A549 (cell line): ENCODE measurements at regions not wholly inside any gene's neighbourhood (a gene's known extent, or its start where the extent isn't known, plus 50 kb on each side); places are given as distances from the start of the nearest gene placed in this dataset.

Experiments used
- ATAC-seq, 2 experiments: fragments of 200-7000 bp in 1 of 2; fragments of >200 bp in 1 of 2; cut with Nextera tagmentation in 1 of 2; cut with Tn5 transposase in 1 of 2; 3 replicates each; pipeline versions ENCODE4 v1.8.0 to v1.9.1; 2018 to 2020; ENCODE audit warnings: mild to moderate bottlenecking in 1 of 2, moderate library complexity in 1 of 2
- CTCF ChIA-PET: fragments of 300-600 bp; sonication (Branson Sonifier 250); formaldehyde crosslinking; extraction: SDS; loops from one replicate; lab custom pipeline; 2021; ENCODE audit warnings: antibody characterized with exemption, inconsistent platforms; lab: Yijun Ruan, JAX
- POLR2A ChIA-PET: fragments of 350-600 bp; formaldehyde crosslinking; extraction: SDS; loops from one replicate; lab custom pipeline; 2021; ENCODE audit warnings: antibody characterized with exemption, inconsistent platforms; lab: Yijun Ruan, JAX
- DNase-seq, 2 experiments: peaks; one replicate each; pipeline versions ENCODE4 v3.0.0 to v3.0.0-alpha.2; 2011 to 2016; ENCODE audit warnings: low read depth in 1 of 2, low spot score in 1 of 2
- FAIRE-seq: peaks from 2 replicates; lab custom pipeline; 2011; peaks lifted over from hg19 to GRCh38; lab: Jason Lieb, UNC
- H3K27ac ChIP-seq, 2 experiments: fragments of >200 bp; sonication (Bioruptor Twin); formaldehyde crosslinking; 3 replicates each; pipeline ENCODE4 v1.5.1; 2016 to 2017
- H3K4me1 ChIP-seq: fragments of >200 bp; sonication (Bioruptor Twin); formaldehyde crosslinking; 3 replicates; pipeline ENCODE4 v1.6.1; 2016
- H3K4me2 ChIP-seq: fragments of >200 bp; sonication (Bioruptor Twin); formaldehyde crosslinking; 3 replicates; pipeline ENCODE4 v1.6.1; 2016
- H3K4me3 ChIP-seq: fragments of >200 bp; sonication (Bioruptor Twin); formaldehyde crosslinking; 3 replicates; pipeline ENCODE4 v1.5.1; 2016
- H3K9me3 ChIP-seq: fragments of >200 bp; sonication (Bioruptor Twin); formaldehyde crosslinking; 3 replicates; pipeline ENCODE4 v1.6.1; 2016
- CBX2 ChIP-seq: fragments of 200-600 bp; sonication (generic); IDR thresholded peaks from 2 replicates; pipeline ENCODE4 v1.6.1; 2016; ENCODE audit warnings: low read depth, mild to moderate bottlenecking, borderline replicate concordance
- CHD4 ChIP-seq: fragments of 200-600 bp; sonication (generic); IDR thresholded peaks from 2 replicates; pipeline ENCODE4 v1.6.1; 2016; ENCODE audit warnings: antibody characterized with exemption, mild to moderate bottlenecking, borderline replicate concordance
- E2F6 ChIP-seq: IDR thresholded peaks from 2 replicates; pipeline ENCODE4 v1.6.1; 2012; ENCODE audit warnings: low read depth, borderline replicate concordance
- EHMT2 ChIP-seq: fragments of 200-600 bp; sonication (generic); IDR thresholded peaks from 2 replicates; pipeline ENCODE4 v1.6.1; 2016; ENCODE audit warnings: antibody characterized with exemption, low read depth, mild to moderate bottlenecking, moderate library complexity
- FOSB ChIP-seq: fragments of 250-450 bp; sonication (Bioruptor Pico); IDR thresholded peaks from 2 replicates; pipeline ENCODE4 v1.5.0; 2020; ENCODE audit warnings: mild to moderate bottlenecking, moderate library complexity
- HDAC2 ChIP-seq: fragments of 200-600 bp; sonication (generic); IDR thresholded peaks from 2 replicates; pipeline ENCODE4 v1.6.1; 2016
- HES2 ChIP-seq: fragments of >200 bp; sonication (Bioruptor Twin); formaldehyde crosslinking; IDR thresholded peaks from 2 replicates; pipeline ENCODE4 v1.6.1; 2016
- HEYL ChIP-seq: fragments of 250-450 bp; sonication (Bioruptor Pico); IDR thresholded peaks from 2 replicates; pipeline ENCODE4 v1.8.0; 2021; ENCODE audit warnings: mild to moderate bottlenecking, moderate library complexity
- HMGXB4 ChIP-seq: fragments of 250-450 bp; sonication (Bioruptor Pico); IDR thresholded peaks from 2 replicates; pipeline ENCODE4 v1.5.0; 2021; ENCODE audit warnings: mild to moderate bottlenecking, moderate library complexity, borderline replicate concordance
- HOXB5 ChIP-seq: fragments of 250-450 bp; sonication (Bioruptor Pico); IDR thresholded peaks from 2 replicates; pipeline ENCODE4 v1.5.0; 2020; ENCODE audit warnings: mild to moderate bottlenecking, moderate library complexity
- NFE2L2 ChIP-seq: fragments of 150-350 bp; conservative IDR thresholded peaks from 2 replicates; pipeline ENCODE4 v1.6.1; 2014; ENCODE audit warnings: low read length
- NPAS2 ChIP-seq: fragments of 250-450 bp; sonication (Bioruptor Pico); IDR thresholded peaks from 2 replicates; pipeline ENCODE4 v1.8.0; 2022; ENCODE audit warnings: mild to moderate bottlenecking, moderate library complexity, borderline replicate concordance
- PHF8 ChIP-seq: fragments of 200-600 bp; sonication (generic); IDR thresholded peaks from 2 replicates; pipeline ENCODE4 v1.6.1; 2016; ENCODE audit warnings: low read depth, mild to moderate bottlenecking, antibody characterized with exemption, moderate library complexity, borderline replicate concordance
- POLR2A ChIP-seq: IDR thresholded peaks from 2 replicates; pipeline ENCODE4 v1.6.1; 2012; ENCODE audit warnings: mild to moderate bottlenecking, low read length
- POLR2AphosphoS2 ChIP-seq: conservative IDR thresholded peaks from 2 replicates; pipeline ENCODE4 v1.6.1; 2012; ENCODE audit warnings: low read length, improper control_type of control experiment, inconsistent platforms
- RAD21 ChIP-seq, 2 experiments: fragments of >200 bp in 1 of 2; sonication (Bioruptor Twin) in 1 of 2; formaldehyde crosslinking in 1 of 2; IDR thresholded peaks in 1 of 2; conservative IDR thresholded peaks in 1 of 2; 2 replicates in 1 of 2; 3 replicates in 1 of 2; pipeline ENCODE4 v1.6.1; 2012 to 2018; ENCODE audit warnings: inconsistent platforms in 1 of 2
- REST ChIP-seq: fragments of 200-600 bp; sonication (generic); IDR thresholded peaks from 2 replicates; pipeline ENCODE4 v1.6.1; 2016; ENCODE audit warnings: antibody characterized with exemption, mild to moderate bottlenecking, moderate library complexity
- SMC3 ChIP-seq: fragments of >200 bp; sonication (Bioruptor Twin); formaldehyde crosslinking; IDR thresholded peaks from 3 replicates; pipeline ENCODE4 v1.6.1; 2018; ENCODE audit warnings: inconsistent platforms
- USF2 ChIP-seq: fragments of 450-650 bp; IDR thresholded peaks from 2 replicates; pipeline ENCODE4 v1.6.1; 2014; ENCODE audit warnings: antibody characterized with exemption
- ZC3H11A ChIP-seq: fragments of 450-650 bp; IDR thresholded peaks from 2 replicates; pipeline ENCODE4 v1.6.1; 2014; ENCODE audit warnings: antibody characterized with exemption, mild to moderate bottlenecking
- ZNF302 ChIP-seq: fragments of 250-450 bp; sonication (Bioruptor Pico); IDR thresholded peaks from 2 replicates; pipeline ENCODE4 v1.9.0; 2021; ENCODE audit warnings: inconsistent platforms, mild to moderate bottlenecking, moderate library complexity
- WGBS: methylation state at CpG from one replicate; pipeline ENCODE4 v1.1.6; 2017; ENCODE audit errors: missing lambda C conversion rate; 5-methylcytosine and 5-hydroxymethylcytosine counted together
- TF ChIP-seq, protein P1 (sequence below): fragments of >200 bp; sonication (Bioruptor Twin); formaldehyde crosslinking; IDR thresholded peaks from 3 replicates; pipeline ENCODE4 v1.6.1; 2016

DNA sequence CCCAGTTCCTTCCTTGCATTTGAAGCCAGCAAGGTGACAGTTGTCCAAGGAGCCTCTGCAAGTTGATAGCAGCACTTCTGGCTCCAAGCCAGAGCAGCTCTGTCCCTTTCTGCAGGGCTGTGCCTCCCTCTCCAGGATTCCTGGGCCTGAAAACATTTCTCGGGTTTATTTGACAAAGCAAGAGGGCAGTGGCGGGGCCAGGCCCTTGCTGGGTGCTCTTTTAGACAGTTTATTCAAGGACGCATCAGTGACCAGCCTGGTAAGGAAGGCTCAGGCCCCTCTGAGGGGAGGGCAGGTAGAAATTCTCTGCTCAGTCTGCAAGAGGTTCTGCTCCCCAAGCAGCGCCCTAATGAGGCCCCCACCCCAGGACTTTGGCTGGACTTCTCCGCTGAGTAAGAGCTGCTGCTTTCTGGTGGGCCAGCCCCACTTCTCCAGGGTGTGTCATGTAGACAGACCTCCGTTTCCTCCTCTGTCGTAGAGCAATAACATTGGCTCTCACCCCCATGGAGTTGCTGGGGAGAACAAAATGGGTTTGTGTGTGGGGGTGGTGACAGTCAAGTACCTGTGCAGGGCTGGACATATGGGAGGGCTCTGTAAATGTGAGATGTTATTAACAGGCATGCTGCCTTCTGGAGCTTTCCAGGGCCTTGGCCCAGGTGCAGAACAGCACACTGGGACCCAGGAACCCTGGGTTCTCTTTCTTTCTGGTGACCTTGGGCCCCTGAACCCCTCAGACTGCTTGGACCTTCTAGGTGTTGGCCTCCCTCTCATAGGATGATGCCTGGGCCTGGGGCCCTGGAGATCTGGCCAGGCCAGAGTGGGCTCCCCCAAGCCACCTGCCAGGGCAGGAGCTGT, 146.2 kb upstream of the TLE3 start:
- DNase-seq (no peak), FAIRE-seq (no peak), ATAC-seq (no peak)
- Histone ChIP-seq H3K9me3 (no peaks in the 10 kb centered on the region), H3K4me2 (no peak overlapping the region), H3K4me3 (no peak overlapping the region), H3K27ac (no peak overlapping the region), H3K4me1 (peaks cover 9% of the 10 kb centered on the region; the same call in 2 of the 3 replicates)
- CTCF ChIA-PET, result interaction anchor here (0.6 to 1.8 kb wide), 2 partner anchors 10 to 50 kb away, joined by 3 to 4 read pairs; no protein-coding TSS in a partner anchor
- TF ChIP-seq ZNF302 (CRISPR knock-in tag) (no peak), ZC3H11A (no peak), SMC3 (no peak), EHMT2 (no peak), HOXB5 (no peak), PHF8 (no peak), HMGXB4 (CRISPR knock-in tag) (no peak), HES2 (no peak)
- TF ChIP-seq, protein P1, sequence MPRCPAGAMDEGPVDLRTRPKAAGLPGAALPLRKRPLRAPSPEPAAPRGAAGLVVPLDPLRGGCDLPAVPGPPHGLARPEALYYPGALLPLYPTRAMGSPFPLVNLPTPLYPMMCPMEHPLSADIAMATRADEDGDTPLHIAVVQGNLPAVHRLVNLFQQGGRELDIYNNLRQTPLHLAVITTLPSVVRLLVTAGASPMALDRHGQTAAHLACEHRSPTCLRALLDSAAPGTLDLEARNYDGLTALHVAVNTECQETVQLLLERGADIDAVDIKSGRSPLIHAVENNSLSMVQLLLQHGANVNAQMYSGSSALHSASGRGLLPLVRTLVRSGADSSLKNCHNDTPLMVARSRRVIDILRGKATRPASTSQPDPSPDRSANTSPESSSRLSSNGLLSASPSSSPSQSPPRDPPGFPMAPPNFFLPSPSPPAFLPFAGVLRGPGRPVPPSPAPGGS, result no peak
- POLR2A ChIA-PET, result no interaction called here
- 78% methylated on average over 7 of the region's 7 CpGs for WGBS

- TF ChIP-seq NPAS2 (CRISPR knock-in tag) (no peak), USF2 (no peak), FOSB (CRISPR knock-in tag) (no peak), REST (no peak), HEYL (CRISPR knock-in tag) (no peak), EHMT2 (no peak), E2F6 (no peak), ZC3H11A (no peak), HES2 (no peak), HDAC2 (no peak), POLR2AphosphoS2 (no peak), CHD4 (no peak), RAD21 (conservative IDR thresholded peaks at IDR 0.05 in 1 of 2, IDR thresholded peaks at IDR 0.05 in 1 of 2) (no peak), CBX2 (no peak), NFE2L2 (no peak), POLR2A (no peak)
- ChIA-PET CTCF (interaction anchor here (0.6 to 2.4 kb wide), 3 partner anchors 10 to 50 kb away, joined by 3 to 10 read pairs (median 4); no protein-coding TSS in a partner anchor), POLR2A (no interaction called here)
- Histone ChIP-seq H3K4me1 (peaks cover 9% of the 10 kb centered on the region; the same call in 2 of the 3 replicates), H3K4me2 (no peak overlapping the region), H3K9me3 (no peaks in the 10 kb centered on the region), H3K4me3 (no peak overlapping the region), H3K27ac (no peak overlapping the region)
- FAIRE-seq (no peak), DNase-seq (no peak), ATAC-seq (no peak)
- WGBS, result 82% methylated on average over 9 of the region's 10 CpGs
Observed at GRCh38 chr15:70242951-70243685, 145.4 kb upstream of the TLE3 start.
